NCI-H2196 (cell line): ENCODE measurements at regions not wholly inside any gene's neighbourhood (a gene's known extent, or its start where the extent isn't known, plus 50 kb on each side); places are given as distances from the start of the nearest gene placed in this dataset.

Experiments used
- DNase-seq: peaks from one replicate; lab custom pipeline; 2025; ENCODE audit not compliant: unreplicated experiment; lab: John Stamatoyannopoulos, UW

- DNase-seq: no peak
Observed at GRCh38 chr4:160175064-160175643, 1072.3 kb downstream of the RAPGEF2 start.

- DNase-seq: no peak
Observed at GRCh38 chr4:160180211-160180610, 1077.3 kb downstream of the RAPGEF2 start.

GRCh38 chr4:160182727-160183126 is 1079.8 kb downstream of the RAPGEF2 start:
- no peak for DNase-seq

- no peak for DNase-seq
Observed at GRCh38 chr4:160184884-160185283, 1082.0 kb downstream of the RAPGEF2 start.

- DNase-seq: no peak
Observed at GRCh38 chr4:160193787-160194186, 1090.9 kb downstream of the RAPGEF2 start.

GRCh38 chr4:160194716-160195115 is 1091.8 kb downstream of the RAPGEF2 start:
- no peak for DNase-seq

- DNase-seq: no peak
Observed at GRCh38 chr4:160202802-160203201, 1099.9 kb downstream of the RAPGEF2 start.

- no peak for DNase-seq
Observed at GRCh38 chr4:160212078-160212477, 1109.2 kb downstream of the RAPGEF2 start.

GRCh38 chr4:160213366-160213765 is 1110.5 kb downstream of the RAPGEF2 start:
- no peak for DNase-seq

GRCh38 chr4:160217352-160217751 is 1114.5 kb downstream of the RAPGEF2 start:
- DNase-seq: no peak

GRCh38 chr4:160224049-160224448 is 1121.2 kb downstream of the RAPGEF2 start:
- DNase-seq: no peak

GRCh38 chr4:160233141-160233540 is 1130.3 kb downstream of the RAPGEF2 start:
- no peak for DNase-seq

GRCh38 chr4:160235285-160235684 is 1132.4 kb downstream of the RAPGEF2 start:
- no peak for DNase-seq

GRCh38 chr4:160235771-160236170 is 1132.9 kb downstream of the RAPGEF2 start:
- DNase-seq: no peak

GRCh38 chr4:160238790-160239189 is 1135.9 kb downstream of the RAPGEF2 start:
- no peak for DNase-seq

GRCh38 chr4:160247091-160247656 is 1144.3 kb downstream of the RAPGEF2 start:
- DNase-seq: no peak

GRCh38 chr4:160251522-160252170 is 1148.8 kb downstream of the RAPGEF2 start:
- DNase-seq: no peak

GRCh38 chr4:160257318-160257717 is 1154.4 kb downstream of the RAPGEF2 start:
- DNase-seq: no peak

- DNase-seq: no peak
Observed at GRCh38 chr4:160265014-160265413, 1162.1 kb downstream of the RAPGEF2 start.

GRCh38 chr4:160265836-160266235 is 1163.0 kb downstream of the RAPGEF2 start:
- no peak for DNase-seq

- DNase-seq: no peak
Observed at GRCh38 chr4:160276785-160277325, 1174.0 kb downstream of the RAPGEF2 start.

- DNase-seq: no peak
Observed at GRCh38 chr4:160283081-160283480, 1180.2 kb downstream of the RAPGEF2 start.
